ENCODE measurements at regions not wholly inside any gene's neighbourhood (a gene's known extent, or its start where the extent isn't known, plus 50 kb on each side); places are given as distances from the start of the nearest gene placed in this dataset.
"Not testable (repeated sequence)": the region's sequence is repeated elsewhere in the genome, so short reads cannot be mapped to it uniquely, and the experiment has no call there.

- no peak for DNase-seq (ENCODE audit: low spot score)
These were observed 88.9 kb downstream of the MOGAT1 start for GRCh38 chr2:222760301-222760897.

DNA sequence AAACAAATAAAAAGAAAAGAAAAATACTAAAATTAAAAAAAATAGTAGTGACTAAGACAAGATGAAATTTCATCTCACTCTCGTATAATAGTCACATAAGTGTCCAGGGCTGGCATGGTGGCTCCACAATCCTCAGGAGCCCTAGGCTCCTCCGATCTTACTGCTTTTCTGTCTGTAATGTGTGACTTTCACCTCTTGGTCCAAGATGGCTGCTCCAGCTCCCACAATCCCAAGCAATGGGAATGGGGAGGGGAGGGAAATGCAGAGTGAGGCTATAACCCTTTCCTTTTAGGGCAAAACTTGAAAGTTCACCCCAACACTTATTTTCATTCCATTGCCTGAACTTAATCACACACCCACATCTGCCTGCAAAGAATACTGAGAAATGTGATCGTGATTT lies 90.4 kb downstream of the MOGAT1 start:
- no peak for DNase-seq (ENCODE audit: low spot score)

DNA sequence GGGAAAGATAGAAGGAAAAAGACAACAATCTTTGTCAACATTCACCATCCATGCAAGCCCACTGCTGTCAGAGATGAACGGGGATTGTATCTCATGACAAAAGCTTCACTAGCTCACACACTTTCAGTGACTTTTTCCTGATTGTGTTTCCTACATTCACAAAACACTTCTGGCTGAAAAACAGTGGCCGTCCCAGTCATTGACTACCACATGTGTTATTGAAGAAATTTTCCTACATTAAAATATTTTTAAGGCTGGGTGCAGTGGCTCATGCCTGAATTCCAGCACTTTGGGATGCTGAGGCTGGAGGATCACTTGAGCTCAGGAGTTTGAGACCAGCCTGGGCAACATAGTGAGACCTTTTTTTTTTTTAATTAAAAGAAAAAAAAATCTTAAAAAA lies 90.9 kb downstream of the MOGAT1 start:
- no peak for DNase-seq (ENCODE audit: low spot score)

DNA sequence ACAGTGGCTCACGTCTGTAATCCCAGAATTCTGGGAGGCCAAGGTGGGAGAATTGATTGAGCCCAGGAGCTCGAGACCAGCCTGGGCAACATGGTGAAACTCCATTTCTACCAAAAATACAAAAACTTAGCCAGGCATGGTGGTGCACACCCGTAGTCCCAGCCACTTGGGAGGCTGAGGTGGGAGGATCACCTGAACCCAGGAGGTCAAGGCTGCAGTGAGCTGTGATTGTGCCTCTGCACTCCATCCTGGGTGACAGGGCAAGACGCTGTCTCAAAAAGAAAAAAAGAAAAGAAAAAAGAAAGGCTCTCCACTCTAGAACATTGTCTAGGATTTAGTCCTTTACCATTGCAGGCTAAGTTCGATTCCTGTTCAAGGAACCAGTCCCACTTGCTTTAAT lies 94.4 kb downstream of the MOGAT1 start:
- not testable (repeated sequence) for DNase-seq (ENCODE audit: low spot score)

DNA sequence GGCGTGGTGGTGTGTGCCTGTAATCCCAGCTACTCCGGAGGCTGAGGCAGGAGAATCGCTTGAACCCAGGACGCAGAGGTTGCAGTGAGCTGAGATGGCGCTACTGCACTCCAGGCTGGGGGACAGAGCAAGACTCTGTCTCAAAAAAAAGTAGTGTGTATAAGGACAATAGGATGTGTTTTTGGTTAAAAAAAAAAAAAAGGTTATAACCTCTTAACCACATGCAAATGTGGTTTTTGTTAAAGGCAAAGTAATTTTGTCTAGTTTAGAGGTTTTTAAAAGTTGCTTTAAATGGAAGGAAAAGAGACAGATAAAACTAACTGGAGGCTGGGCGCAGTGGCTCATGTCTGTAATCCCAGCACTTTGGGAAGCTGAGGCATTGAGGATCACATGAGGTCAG lies 92.8 kb upstream of the ACSL3 start:
- DNase-seq (ENCODE audit: low spot score), result not testable (repeated sequence)

DNA sequence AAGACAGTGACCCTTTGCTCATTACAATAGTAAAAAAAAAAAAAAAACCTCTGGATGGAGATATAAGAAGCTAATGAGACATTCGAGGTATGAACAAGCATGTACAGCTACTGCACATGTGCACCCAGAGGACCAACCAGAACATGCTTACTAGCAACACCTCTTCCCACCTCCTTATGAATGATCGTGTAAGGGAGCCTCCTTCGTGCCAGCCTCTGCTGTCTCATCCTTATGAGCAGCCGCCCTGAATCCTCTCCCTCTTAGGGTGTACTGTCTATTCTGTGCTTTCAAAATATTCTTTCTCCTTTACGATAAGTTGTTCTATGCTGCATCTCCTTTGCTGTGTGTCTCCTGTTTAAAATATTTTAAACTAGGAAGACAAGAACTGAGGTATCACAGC lies 91.4 kb upstream of the ACSL3 start:
- DNase-seq (ENCODE audit: low spot score), result no peak

DNA sequence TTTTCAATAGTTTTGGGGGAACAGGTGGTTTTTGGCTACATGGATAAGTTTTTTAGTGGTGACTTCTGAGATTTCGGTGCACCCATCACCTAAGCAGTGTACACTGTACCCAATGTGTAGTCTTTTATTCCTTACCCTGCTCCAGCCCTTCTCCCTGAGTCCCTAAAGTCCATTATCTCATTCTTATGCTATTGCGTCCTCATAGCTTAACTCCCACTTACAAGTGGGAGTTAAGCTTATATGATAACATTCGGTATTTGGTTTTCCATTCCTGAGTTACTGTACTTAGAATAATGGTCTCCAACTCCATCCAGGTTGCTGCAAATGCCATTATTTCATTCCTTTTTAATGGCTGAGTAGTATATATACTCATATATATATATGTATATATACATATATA lies 90.9 kb upstream of the ACSL3 start:
- no peak for DNase-seq (ENCODE audit: low spot score)

DNA sequence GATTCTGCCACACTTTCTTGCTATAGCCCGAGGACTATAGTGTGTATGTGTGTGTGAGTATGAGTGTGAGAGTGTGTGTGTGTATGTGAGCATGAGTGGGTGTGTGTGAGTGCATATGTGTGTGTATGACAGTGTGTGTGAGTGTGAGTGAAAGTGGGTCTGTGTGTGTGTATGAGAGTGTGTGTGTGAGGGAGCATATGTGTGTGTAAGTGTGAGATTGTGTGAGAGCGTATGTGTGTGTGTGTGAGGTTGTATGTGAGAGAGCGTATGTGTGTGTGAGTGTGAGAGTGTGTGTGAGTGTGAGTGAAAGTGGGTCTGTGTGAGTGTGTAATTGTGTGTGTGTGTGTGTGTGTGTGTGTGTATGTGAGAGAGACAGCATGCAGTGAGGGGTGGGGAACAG lies 89.0 kb upstream of the ACSL3 start:
- no peak for DNase-seq (ENCODE audit: low spot score)

DNA sequence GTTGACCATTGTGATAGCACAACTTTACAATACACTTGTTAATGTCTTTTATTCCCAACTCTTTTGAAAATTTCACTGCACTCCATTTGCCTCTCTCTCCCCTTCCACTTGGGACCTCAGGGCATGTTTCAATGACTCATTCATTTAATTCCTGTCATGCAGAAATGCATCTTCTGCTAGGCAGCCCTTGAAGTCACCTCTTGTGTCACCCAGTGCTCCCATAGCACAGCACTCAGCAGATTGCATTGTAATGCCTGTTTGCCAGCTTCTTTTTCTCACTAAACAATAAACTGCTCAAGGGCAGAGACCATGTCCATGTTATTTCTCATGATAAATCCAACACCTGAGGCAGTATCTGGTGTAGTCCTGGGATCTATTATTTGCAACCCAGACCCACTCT lies 85.9 kb upstream of the ACSL3 start:
- DNase-seq (ENCODE audit: low spot score), result no peak

DNA sequence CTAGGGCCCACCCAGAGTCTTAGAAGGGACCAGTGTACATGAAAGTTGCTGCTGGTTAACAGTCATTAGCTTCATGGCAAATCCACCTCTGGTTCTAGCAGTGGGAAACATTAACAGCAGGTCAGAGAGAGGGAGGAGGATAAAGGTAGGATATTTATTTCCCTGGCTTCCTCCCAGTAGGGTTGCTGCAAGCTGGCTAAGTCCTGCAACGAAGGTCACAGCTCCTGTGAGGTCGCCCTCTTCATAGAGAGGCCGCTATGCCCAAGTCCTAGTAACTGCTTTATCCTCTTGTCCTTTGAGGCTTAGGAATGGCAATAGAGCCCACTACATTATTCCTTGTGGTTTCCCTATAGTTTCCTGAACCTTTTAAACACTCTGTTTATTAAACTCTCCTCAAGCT lies 84.0 kb upstream of the ACSL3 start:
- no peak for DNase-seq (ENCODE audit: low spot score)

DNA sequence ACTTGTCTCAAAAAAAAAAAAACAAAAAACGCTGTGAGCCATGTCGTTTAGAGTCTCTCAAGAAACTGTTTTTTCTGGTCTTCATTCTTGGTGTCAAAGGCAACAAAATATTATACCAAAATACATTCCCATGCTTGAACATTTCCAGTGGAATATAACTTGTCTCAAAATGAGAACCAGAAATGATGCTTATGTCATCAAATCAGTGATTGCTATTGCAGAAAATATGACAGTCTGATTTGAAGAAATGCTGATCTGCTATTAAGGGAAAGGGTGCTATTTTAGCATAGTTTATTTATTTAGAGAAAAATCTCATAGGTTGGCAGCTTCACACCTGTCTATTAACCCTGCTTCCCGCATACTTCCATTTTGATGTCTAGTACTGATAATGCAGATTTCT lies 82.4 kb upstream of the ACSL3 start:
- DNase-seq (ENCODE audit: low spot score), result no peak

DNA sequence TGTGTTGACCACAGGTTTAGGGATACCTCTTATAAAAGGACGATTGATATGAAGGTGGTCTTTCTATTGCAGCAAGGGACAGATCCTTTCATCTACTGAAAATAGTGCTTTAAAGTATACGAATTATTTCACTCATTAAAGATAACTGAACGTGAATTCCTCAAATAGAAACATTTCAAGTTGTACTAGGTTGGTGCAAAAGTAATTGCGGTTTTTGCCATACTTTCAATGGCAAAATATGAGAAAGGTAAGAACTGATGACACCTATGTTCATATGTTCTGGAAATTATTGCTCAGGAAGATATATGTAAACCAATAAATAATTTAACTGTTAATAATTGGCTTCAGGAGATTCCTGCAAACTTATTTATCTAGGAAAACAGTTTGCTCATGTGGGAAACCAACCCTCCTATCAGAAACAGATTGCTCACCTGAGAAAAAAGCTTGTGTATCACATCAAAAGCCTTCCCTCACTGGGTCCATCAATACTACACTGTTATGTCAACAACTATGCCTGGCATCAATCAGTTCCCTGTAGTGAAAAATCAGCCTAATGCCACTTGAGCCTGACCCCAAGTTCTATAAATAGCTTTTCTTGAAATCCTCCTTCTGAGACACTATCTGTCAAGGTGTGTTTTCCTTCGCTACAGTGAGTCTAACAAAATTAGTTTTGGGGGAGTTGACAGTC lies 81.5 kb upstream of the ACSL3 start:
- no peak for DNase-seq (ENCODE audit: low spot score)

DNA sequence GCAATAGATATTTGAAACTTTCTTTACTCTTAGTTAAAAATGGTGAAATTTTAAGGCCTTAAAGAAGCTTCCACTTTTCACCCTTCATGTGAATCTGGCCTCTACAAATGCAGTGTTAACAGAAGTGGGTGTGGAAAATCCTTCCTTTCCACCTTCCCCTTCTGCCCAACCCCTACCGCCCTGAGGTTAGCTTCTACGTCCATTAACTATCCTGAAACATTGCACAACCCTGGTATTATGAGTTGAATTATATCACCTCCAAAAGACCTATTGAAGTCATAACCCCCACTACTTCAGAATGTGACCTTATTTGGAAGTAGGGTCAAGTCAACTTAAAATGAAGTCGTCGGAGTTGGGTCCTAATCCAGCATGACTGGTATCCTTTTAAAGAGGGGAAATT lies 80.8 kb upstream of the ACSL3 start:
- no peak for DNase-seq (ENCODE audit: low spot score)

GRCh38 chr2:222782201-222782730 lies 78.6 kb upstream of the ACSL3 start:
- DNase-seq (ENCODE audit: low spot score), result no peak

DNA sequence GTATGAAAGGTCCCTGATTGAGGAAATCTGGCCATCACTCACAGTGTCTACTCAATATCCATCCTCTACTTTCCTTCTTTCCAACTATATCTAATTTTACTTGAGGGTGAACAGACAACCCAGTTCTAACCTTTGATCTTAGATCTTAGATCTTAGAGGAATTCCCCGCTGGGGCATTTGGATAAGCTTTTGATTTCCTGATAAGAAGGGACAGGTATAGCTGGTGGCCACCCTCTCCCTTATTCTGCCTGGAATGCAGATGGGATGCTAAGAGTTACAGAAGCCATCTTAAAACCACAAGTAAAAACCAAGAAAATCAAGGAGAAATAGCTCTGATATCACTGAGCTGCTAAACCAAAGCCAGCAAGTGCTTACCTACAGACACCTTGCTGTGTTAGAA lies 77.2 kb upstream of the ACSL3 start:
- no peak for DNase-seq (ENCODE audit: low spot score)

DNA sequence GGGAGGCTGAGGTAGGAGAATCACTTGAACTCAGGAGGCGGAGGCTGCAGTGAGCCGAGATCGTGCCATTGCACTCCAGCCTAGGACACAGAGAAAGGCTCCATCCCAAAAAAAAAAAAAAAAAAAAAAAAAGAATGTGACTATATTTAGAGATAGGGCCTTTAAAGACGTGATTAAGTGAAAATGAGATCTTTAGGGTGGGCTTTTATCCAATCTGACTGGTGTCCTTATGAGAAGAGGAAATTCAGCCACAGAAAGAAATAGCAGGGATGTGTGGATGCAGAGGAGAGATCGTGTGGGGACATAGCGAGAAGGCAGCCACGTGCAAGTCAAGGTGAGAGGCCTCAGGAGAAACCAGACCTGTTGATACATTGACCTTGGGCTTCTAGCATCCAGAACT lies 69.9 kb upstream of the ACSL3 start:
- no peak for DNase-seq (ENCODE audit: low spot score)

DNA sequence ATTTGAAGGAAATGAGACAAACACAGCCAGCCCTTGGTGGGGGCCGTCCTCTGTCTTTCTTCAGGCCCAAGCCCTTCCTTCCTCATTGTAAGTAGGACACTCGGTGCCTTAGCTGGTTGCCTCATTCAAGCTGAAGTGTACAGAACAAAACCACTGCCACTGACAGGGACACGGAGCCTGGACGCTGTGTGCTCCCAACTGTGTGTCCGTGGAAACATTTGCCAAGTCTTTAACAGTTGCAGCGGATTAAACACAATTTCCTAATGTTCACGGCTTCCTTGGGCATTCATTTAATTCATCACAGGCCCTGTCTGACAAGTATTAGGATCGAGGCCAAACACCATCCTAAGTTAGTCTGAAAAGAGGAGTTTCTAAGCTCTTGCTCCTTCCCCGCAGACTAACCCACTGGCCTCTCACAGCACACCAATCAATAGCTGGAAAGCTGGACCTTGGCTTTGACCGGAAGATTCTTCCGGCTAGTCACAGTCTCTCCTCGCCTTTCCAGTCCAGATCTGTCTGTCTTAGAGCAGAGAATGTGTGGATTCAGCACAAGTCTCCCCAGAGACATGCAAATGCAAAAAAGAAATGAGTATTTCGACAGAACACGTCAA lies 68.7 kb upstream of the ACSL3 start:
- no peak for DNase-seq (ENCODE audit: low spot score)

DNA sequence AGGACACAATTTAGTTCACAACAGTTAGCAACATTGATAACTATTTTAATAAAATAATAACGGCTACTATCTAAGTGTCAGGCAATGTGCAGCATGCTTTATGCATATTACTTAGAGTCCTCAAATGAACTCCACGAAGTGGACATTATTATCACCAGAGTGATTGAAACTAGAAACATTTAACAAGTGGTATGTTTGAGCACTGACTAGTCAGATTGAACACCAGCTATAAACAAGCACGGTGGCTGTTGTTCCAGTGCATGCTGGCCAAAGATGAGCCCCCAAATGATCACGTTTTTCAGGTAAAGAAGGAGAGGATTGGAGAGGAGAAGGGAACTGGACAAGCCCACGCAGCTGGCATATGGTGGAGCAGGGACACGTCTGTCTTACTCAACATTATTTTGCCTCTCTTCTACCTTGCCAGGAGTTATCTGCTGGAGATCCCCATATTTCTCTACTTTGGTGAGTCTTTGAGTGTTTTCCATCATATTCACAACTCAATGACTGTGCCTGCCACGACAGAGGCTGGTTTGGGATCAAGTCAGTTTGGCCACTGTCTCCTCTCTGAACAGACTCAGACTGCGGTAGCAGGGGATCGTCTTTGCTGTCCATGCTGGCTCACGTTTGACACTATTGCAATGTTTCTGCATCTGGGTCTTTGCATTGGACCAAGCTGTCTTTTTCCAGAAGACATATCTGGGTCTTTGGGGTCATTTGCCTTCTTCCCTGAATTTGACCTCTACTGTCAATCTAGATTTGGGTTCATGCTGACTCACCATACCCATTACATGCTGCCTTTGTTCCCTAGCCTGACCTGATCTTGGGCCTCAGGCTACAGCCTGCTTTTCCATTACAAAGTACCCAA lies 66.0 kb upstream of the ACSL3 start:
- DNase-seq (ENCODE audit: low spot score), result peak; percentile 30

- DNase-seq (ENCODE audit: low spot score), result no peak
These were observed 65.1 kb upstream of the ACSL3 start for GRCh38 chr2:222795450-222796357.

GRCh38 chr2:222796413-222797103 lies 64.3 kb upstream of the ACSL3 start:
- no peak for DNase-seq (ENCODE audit: low spot score)

DNA sequence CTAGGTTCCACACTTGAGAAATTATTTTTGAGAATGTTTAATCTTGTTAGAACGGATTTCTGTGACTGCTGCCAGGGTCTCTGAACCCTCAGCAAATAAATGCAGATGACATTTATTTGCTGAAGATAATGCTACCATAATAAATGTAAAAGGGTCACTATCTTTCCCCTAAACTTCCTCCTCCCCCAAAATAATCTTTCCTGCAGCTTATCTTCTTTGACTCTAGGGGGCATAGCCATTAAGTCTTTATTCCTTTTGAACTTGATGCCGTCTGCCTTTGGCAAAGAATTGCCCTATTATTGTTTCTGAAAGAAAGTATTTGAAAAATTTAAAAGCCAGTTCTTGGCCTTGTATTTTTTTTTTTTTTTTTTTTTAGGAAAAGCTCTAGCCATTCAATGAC lies 63.6 kb upstream of the ACSL3 start:
- DNase-seq (ENCODE audit: low spot score), result peak; percentile 40

Data from iPS-NIHi11 (cell line).